HG03025 (cell line): ENCODE measurements at regions not wholly inside any gene's neighbourhood (a gene's known extent, or its start where the extent isn't known, plus 50 kb on each side); places are given as distances from the start of the nearest gene placed in this dataset.
"Not testable (repeated sequence)": the region's sequence is repeated elsewhere in the genome, so short reads cannot be mapped to it uniquely, and the experiment has no call there.

ENCODE experiments used
- ATAC-seq: cut with Tn5 transposase; IDR thresholded peaks from one replicate; pipeline ENCODE4 v1.9.1; 2021; ENCODE audit warnings: mild to moderate bottlenecking, moderate library complexity; ENCODE audit not compliant: unreplicated experiment, low FRiP score

- ATAC-seq: no peak
Observed at GRCh38 chr14:30064454-30064853, 136.8 kb upstream of the PRKD1 start.

DNA sequence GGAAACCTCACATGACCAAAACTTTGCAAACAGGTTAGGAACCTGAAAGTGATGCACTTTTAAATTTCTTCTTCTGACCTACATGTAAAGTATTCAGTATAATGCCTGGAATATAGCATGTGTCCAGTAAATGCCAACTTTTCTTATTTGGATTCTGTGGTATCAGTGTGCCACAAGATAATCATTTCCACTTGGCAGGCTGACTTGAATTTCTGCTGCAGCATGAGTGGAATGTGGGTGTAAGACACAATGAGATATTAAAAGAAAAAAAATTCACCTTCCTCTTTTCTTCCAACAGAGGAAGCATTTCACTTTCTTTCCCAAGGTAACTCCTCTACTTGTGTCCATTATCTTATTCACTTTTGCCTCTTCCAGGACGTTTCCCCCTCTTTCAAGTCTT lies 141.9 kb upstream of the PRKD1 start:
- no peak for ATAC-seq

GRCh38 chr14:30072454-30072853 lies 144.8 kb upstream of the PRKD1 start:
- not testable (repeated sequence) for ATAC-seq

DNA sequence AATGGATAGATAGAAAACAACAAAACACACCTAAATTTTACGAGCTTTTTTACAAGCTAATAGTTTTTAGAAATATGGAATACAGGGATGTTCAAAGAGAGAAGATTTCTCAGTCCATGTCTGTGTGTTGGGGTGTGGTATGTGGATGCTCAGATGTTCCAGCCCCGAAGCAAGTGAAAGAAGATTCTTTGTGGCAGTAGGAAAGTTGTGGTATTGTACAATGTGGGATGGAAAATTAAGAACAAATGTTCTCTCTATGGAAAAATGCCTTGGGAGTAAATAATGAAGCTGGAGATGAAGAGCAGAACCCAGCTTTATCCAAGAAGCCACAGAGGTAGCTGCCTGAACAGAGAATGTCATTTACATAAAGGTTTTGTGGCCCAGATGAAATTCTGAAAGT lies 150.3 kb upstream of the PRKD1 start:
- no peak for ATAC-seq

- ATAC-seq: no peak
Observed at GRCh38 chr14:30078811-30079402, 151.3 kb upstream of the PRKD1 start.

DNA sequence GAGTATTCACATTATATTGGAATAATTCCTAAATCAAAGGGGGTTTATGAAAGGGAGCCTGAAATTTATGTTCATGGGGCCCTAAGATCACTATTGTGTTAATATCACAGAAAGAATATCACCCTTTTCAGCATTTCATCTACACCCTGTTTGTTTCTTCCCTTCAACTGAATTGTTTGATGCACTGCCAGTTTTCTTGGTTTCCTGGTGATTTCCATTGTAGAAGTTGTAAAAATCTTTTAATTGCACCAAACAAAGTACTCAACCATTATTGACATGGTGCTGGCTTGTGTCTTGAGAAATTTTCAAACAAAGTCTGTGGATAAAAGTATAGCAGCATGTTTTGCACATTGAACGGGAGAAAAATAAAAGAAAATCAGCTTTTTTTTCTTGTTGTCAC lies 154.8 kb upstream of the PRKD1 start:
- no peak for ATAC-seq

GRCh38 chr14:30084811-30085210 lies 157.2 kb upstream of the PRKD1 start:
- no peak for ATAC-seq

DNA sequence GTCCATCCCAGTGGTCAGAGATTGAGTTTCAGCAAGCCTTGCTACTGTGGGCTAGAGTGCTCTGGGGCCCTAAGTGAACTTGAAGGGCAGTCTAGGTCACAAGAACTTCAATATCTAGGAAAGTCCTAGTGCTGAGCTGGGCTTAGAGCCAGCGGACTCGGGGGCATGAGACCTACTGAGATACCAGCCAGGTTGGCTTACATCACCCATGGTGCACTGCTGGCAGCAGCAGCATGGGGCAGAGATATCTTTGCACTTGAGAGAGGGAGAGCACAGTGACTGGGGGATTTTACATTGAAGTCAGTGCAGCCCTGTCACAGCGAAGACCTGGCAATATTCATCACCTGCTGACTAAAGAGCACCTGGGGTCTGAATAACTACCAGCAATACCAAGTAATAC lies 158.3 kb upstream of the PRKD1 start:
- ATAC-seq: no peak

DNA sequence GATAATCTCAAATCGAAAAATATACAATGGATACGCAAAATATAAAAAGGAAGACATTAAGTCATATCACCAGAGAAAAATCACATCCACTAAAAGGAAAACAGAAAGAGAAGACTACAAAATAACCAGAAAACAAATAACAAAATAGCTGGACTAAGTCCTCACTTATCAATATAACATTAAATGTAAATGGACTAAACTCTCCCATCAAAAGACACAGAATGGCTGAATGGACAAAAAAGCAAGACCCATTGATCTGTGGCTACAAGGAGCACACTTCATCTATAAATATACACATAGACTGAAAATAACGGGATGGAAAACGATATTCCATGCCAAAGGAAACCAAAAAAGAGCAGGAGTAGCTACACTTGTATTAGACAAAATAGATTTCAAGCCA lies 161.0 kb upstream of the PRKD1 start:
- ATAC-seq: no peak

DNA sequence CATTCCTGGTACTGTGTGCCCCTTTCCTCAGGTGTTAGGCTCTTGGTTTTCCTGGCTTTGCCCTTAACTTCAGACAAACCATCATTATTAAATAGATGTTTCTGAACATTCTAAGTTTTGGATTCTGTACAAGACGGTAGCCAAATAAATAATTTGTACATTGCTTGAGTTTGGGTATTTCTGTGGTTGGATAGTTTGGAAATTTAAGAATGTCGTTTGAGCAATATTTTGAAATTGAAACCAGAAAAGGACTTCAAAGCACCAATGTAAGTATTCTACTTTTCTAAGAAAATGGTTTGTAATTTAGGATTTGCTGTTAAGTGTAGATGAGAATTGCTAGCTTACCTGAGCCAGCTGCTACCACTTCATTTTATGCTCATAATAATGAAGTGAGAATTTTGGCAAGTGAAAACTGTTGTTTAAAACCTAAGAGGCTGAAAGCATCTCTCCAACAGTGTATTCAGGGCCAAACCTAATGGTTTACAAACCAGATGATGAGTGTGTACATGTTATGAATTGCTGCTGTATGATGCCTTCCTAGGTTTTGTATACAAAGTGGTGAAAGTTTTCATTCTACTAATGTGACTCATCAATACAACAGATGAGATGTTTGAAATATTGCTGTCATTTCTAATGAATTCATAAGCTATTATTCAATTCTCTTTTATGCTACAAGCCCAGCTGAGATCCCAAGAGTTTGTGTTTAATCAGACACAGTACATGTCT lies 181.5 kb upstream of the PRKD1 start:
- no peak for ATAC-seq

DNA sequence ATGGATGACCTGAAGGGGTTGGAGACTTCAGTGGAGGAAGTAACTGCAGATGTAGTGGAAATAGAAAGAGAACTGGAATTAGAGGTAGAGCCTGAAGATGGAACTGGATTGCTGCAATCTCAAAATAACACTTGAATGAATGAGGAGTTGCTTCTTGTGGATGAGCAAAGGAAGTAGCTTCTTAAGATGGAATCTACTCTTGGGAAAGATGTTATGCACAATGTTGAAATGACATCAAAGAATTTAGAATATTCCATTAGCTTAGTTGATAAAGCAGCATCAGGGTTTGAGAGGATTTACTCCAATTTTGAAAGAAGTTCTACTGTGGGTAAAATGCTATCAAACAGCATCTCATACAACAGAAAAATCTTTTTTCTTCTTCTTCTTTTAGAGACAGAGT lies 186.4 kb upstream of the PRKD1 start:
- ATAC-seq: no peak

DNA sequence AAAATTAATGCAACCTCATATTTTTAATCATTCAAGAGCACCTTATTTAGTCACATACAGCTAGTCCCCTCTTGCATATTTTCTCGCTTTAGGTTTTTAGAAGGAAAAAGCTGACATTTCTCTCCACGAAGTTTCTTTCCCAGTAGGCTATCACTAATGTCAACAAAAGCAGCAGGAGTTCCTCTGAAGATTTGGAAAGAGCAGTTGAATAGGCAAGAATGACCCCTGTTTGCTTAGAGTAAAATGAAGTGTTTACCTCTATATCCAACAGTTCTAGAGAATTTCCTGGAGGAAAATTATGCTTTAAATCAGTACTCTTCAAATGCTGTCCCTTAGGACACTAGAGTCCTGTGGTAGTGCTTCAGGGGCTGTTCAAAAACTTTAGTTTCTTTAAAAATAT lies 188.1 kb upstream of the PRKD1 start:
- no peak for ATAC-seq

DNA sequence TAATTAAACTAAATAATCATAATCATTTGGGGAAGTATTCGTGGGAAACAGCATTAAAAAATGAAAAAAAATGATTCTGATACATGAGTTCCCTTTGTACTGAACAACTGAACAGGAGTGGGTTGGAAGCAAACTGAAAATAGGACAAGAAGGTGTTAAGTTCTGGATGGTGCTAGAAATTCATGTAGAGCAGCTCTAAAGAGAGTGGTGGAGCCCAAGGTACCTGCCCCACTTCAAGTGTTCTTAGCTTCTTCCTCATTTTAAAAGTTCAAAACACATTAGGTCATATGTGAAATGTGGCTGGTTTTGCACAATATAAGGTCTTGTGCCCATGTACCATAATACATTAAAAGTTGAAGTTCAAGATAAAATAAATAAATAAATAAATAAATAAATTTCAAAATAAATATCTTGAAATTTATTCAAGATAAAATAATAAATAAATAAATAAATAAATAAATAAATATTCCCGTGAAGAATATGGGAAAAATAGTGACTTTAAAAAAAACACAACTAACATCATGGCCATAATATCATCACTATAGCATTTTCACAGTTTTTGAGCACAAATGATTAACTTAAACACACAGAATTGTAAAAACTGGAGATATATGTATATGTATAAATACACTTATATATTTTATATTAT lies 191.5 kb upstream of the PRKD1 start:
- no peak for ATAC-seq

GRCh38 chr14:30125322-30125979 lies 197.8 kb upstream of the PRKD1 start:
- ATAC-seq: no peak

DNA sequence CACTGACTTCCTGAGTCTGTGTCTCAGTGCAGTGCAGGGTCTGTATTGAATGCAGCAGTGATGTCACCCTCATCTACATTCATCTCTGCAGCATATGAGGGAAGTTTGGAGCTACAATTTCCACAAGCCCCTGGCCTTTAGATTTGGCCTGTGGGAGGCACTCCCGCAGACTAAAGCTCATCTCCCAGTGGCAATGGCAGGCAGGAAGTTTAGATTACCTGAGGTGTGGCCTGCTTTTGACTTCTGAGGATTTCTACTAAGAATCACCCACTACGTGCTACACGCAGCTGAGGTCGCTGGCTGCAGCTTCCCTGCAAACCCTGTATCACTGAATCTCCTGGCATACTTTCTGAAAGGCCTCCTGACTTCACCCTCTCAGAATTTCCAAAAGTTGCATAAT lies 202.2 kb upstream of the PRKD1 start:
- no peak for ATAC-seq

DNA sequence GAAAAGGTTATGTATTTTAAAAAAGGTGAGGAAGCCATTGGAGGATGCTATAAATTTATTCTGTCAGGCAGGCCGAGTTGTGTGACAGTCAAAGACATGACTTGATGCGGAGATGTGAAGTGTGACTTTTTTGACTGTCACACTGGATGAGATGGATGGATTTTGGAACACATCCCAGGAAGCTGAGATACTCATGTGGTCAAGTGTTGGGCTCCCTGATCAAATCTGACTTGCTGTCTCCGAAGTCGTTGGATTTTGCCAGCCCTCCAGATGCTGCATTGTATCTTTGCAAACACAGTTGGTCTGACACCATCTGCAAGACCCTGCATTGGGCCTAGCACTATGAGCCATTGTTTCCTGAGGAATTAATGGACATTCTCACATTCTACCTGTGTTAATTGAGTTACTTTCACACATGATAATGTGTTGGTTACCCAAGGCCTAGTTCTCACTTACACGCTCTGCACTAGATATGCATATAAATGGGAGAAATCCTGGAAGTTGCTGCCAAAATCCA lies 204.0 kb upstream of the PRKD1 start:
- ATAC-seq: no peak

- ATAC-seq: no peak
Observed at GRCh38 chr14:30132196-30132595, 204.5 kb upstream of the PRKD1 start.

GRCh38 chr14:30134936-30135335 lies 207.3 kb upstream of the PRKD1 start:
- no peak for ATAC-seq

DNA sequence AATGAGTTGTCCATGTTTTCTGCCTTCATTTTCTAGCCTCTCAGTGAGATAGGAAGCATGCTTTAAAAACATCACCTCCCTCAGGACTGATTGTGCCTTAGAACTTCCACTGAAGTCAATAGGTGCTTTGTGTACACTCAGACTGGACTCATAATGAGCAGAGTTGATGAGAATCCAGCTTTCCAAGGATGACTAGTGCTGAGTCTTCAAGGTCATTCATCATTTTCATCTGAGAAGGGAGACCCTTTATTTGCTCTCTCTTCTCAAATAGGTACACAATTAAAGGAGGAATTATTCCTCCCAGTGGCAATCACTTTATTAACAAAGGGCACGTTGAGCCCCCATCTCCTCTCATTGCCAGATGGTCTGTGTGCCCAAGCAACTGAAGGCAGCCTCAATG lies 210.9 kb upstream of the PRKD1 start:
- ATAC-seq: no peak

DNA sequence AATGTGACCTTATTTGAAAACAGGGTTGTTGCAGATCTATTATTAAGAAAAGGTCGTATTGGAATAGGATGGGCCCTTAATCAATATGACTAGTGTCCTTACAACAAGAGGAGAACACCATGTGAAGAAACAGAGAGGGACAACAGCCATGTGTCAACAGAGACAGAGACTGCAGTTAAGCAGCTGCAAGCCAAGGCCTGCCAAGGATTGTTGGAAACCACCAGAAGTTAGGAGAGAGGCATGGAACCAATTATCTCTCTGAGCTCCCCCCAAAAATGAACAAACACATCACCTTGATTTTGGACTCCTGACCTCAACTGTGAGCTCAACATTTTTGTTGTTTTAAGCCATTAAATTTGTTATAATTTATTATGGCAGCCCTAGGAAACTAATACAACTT lies 214.6 kb upstream of the PRKD1 start:
- ATAC-seq: no peak

- no peak for ATAC-seq
Observed at GRCh38 chr14:30143627-30144026, 216.0 kb upstream of the PRKD1 start.
